ENCODE measurements at regions not wholly inside any gene's neighbourhood (a gene's known extent, or its start where the extent isn't known, plus 50 kb on each side); places are given as distances from the start of the nearest gene placed in this dataset.

DNA sequence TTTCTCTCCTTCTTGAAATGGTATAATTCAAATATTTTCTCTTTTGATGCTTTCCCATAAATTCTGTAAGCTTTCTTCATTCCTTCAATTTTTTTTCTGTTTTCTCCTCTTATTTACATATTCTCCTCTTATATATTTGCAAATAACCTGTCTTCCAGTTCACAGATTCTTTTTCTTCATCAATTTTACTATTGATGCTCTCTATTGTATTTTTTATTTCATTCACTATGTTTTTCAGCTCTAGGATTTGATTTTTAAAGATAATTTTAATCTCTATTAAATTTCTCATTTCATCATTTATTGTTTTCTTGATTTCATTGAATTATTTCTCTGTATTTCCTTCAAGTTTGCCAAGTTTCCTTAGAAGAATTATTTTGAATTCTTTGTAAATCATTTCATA is 54.0 kb upstream of the PRPS1L1 start:
- in situ Hi-C loops (cut with MboI; ENCODE audit: low sequenced_read_pairs), result no loop called here

DNA sequence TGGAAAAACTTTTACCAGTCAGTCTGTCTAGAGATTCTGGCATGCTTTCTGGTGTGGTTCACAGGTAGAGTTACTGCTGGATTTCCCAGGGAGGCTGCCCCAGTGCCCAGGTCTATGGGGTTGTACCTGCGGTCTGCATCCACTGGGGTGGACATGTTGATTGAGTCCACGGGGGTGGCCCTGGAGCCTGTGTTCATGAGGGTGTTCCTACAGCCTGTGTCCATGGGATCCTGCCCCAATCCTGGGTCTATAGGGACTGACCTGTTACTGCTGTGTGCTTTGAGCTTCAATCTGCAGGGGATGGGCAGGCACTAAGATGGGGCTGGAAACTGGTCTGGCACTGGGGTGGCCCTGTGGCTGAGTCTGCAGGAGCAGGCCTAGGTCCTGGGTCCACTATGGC is 54.5 kb upstream of the PRPS1L1 start:
- in situ Hi-C loops (cut with MboI; ENCODE audit: low sequenced_read_pairs), result no loop called here

DNA sequence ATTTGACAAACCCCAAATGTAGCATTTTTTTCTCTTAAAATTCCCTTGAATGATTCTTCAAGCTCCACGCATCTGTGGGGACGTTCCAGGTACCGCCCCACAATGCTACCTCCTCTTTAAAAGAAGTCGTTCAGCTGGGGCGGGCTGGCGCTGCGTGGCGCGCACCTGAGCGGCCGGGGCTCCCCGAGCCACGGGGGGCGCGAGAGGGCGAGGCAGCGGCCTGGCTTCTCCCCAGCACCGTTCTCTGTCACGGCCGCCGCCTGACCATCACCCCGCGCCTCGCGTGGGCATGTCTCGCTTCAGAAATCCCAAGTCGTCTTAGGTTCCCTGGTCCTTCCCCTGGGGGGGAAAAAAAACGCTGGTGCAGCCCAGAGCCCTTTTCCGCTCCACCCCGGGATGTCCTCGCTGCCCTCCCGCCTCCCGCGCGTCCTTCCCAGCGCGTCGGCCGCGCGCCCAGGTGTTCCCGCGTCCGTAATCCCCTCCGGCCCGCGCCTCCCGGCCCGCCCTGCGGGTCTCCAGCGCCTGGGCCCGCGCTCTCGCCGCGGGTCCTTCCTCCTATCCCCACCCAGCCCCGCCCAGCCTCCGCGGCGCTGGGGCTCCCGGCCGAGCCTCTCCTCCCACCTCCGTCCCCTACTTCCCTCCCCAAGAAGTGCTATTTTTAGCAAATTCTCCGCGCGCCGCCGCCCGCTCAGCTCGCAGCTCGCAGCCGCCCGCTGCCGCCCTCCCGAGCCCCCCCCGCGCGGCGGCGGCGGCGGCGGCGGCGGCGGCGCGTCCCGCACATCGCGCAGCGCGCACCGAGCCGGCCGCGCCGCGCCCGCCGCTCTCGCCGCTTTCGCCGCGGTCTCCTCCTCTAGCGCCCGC is 58.7 kb upstream of the PRPS1L1 start:
- in situ Hi-C loops (cut with MboI; ENCODE audit: low sequenced_read_pairs), result no loop called here

DNA sequence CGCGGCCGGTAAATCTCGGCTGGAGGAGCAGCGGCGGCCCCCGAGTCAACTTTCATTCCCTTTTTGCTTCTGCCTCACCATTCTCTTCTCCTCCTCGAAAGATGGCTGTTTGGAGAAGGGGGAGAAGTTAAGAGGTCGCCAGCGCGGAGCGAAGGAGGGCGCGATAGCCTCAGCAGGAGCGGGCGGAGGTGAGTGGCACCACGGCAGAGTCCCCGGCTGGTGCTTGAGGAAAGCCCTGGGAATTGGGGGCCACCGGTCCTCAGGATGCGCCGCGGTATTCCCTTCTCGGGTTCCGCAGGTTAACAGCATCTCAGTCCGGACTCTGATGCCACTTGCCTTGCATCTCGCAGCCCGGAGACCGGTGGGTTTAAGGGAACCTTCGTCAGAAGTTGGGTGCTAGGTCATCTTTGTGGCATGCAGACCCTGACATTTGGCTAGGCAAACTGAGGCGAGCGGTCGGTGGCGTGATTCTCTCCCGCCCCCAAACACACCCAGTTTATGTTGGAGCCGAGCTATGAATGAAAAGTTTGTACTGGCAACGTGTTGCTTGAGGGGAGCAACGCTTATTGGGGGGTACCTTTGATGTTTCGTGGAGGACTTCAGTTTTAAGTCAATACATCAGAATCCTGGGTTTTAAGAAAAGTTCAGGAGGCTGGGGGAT is 59.5 kb upstream of the PRPS1L1 start:
- in situ Hi-C loops (cut with MboI; ENCODE audit: low sequenced_read_pairs), result no loop called here

DNA sequence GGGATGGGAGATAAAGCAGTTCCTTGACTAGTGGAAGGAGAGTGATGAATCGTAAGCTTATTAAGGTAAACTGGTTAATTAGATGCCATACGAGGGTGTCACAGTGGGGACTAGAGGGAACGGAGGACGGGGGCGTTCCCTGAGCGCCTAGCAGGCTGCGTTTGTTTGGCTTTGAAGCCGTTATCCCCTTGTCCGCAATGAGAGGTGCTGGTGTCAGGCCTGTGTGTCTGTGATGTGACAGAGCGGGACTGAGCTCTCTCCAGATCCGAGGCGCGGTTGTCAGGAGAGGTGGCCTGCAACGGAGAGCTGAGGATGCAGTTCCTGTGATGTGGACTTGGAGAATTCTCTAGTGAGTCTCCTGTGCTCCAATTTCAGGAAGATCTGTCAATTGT is 60.0 kb upstream of the PRPS1L1 start:
- in situ Hi-C loops (cut with MboI; ENCODE audit: low sequenced_read_pairs), result no loop called here

DNA sequence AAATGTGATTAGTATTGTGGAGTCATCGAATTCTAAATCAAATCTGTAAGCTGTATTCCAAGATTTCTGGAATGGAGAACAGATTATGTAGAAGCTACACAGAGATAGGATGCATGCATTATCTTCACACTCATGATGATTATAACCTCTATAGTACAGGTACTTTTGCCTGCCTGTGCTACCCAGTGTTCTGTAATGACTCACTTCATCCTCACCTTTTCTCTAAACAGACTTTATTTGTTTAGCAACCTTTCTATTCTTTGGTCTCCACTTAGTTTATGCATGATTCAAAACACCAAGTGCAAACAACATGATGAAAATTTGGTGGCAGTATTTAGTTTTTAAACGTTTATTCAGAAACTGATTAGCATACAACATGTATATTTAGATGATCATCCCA is 68.4 kb upstream of the PRPS1L1 start:
- in situ Hi-C loops (cut with MboI; ENCODE audit: low sequenced_read_pairs), result no loop called here

DNA sequence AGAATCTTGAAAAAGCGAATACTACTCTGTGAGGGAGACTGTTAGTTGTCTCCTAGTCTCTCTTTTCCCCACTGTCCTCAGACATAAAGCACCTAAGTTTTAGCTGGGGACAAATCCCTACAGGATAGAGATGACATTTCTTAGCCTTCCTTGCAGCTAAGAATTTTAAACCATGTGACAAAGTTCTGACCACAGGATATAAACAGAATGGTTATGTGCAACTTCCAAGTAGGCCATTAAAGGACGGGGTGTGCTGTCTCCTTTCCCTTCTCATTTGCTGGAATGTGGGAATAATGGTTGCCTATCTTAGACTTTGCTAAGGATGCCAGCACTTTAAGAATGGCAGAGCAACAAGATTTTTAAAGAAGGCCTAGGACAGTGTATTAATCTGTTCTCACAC is 74.9 kb upstream of the PRPS1L1 start:
- in situ Hi-C loops (cut with MboI; ENCODE audit: low sequenced_read_pairs), result no loop called here

DNA sequence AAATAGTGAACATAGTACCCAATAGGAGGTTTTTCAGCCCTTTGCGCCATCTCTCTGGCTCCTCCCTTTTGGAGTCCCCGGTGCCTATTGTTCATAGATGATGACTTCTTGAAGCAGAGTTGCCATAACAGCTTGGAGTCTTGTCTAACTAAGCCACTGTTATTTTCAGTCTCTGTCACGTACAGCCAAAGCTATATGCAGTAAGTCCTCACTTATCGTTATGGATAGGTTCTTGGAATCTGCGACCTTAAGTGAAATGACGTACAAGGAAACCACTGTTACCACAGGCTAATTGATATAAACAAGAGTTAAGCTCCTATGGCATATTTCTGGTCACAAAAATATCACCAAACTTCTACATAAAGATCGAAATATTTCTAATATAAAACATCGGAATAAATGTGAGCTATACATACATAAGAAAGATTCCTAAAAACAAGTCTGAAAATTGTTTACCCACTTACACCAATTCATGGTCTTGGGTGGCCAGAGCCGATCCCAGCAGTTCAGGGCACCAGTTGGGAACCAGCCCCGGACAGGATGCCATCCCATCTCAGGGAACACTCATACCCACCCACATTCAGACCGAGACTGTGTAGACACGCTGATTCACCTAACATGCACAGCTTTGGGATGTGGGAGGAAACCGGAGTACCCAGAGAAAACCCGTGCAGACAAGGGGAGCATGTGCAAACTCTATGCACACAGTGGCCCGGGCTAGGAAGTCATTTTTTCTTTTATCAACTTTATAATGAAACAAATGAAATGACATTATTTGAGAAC is 76.0 kb upstream of the PRPS1L1 start:
- in situ Hi-C loops (cut with MboI; ENCODE audit: low sequenced_read_pairs), result no loop called here

DNA sequence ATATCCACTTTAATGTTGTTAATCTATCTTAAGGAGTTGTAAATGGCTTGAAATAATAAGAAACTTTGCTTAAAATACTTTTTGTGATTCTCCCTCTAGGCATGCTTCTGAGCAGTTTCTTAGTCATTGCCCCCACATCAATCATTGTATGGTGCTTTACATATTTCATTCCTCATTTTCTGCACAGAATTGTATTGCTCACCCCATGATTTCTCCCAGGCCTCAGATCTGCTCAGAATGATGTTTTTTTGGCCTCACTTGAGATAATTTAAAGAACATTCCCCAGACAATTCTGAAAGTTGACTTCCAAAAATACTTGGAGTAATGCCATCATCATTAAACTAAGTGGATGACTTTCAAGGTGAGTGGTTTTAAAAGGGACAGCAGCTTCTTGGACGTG is 82.1 kb upstream of the PRPS1L1 start:
- in situ Hi-C loops (cut with MboI; ENCODE audit: low sequenced_read_pairs), result no loop called here

DNA sequence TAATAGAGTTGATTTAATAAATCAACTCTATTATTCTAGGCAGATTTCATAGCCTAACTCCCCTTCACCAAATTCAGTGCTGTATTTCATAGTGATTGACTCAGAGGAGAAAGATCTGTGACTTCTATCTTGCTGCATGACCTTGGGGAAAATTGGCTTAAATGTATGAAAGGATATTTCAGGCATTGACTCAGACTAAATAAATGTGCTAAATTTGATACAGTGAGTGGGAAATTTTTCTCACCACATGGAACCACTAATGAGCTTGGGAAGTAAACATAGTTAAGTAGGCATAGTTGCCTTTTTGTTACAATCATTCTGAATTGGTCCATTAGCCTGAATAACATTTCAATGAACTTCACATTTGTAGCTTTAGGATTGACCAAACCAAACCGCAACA is 89.0 kb upstream of the PRPS1L1 start:
- in situ Hi-C loops (cut with MboI; ENCODE audit: low sequenced_read_pairs), result no loop called here

DNA sequence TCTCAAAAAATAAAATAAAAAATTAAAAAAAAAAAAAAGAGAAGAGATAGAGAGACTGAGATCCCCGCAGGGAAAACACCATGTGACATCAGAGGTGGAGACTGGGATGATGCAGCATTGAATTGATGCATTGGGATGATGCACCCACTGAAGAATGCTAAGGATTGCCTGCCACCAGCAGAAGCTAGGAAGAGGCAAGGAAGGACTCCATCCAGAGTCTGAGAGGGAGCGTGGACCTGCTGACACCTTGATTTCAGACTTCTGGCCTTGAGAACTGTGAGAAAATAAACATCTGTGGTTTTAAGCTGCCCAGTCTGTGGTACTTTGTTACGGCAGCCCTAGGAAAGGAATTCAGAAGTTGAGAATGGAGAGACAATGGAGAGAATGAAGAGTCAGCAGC is 89.8 kb upstream of the PRPS1L1 start:
- in situ Hi-C loops (cut with MboI; ENCODE audit: low sequenced_read_pairs), result no loop called here

DNA sequence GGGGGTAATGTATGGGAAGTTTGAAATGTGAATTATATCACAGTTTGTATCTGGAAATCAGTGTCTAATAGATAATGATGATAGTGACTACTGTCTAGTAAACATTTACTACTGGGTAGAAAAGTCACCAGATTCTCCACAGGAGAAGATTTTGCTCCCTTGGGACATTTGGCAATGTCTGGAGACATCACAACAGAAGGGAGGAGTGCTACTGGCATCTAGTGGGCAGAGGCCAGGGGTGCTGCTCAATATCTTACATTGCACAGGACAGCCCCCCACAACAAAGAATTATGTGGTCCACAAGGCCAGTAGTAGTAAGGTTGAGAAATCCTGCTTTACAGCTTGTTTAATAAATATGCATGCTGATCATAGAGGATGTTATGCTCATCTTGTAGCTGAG is 92.3 kb upstream of the PRPS1L1 start:
- in situ Hi-C loops (cut with MboI; ENCODE audit: low sequenced_read_pairs), result no loop called here

DNA sequence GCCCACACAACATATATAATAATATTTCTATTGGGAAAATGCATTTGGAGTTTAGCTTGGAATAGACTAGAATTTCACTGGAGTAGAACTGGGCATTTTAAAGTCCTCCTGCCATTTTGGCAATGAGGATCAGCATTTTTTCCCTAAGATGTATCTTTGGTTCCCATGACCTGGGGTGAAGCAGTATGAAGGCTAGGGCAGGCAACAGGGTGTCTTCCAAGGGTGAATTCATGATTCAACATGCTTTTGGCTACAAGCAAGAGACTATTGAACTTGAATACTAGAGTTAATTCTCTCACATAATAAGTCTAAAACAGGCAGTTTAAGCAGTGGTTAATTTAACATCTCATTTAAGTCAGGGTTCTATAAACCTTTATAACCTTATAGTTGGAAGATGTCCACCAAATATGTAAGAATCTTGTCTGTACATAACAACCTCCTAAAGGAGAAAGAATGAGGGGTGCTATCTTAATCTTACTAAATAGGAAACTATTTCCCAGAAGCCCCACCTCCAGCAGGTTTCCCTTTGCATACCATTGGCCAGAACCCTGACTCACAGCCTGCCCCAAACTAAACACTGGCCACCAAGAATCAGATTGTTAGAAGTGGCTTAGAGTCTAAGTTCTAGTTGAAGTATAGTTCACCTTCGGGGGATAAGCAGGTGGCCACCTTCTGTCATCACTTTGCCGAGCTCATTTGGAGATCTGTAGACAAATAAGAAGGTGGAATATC is 96.0 kb upstream of the PRPS1L1 start:
- in situ Hi-C loops (cut with MboI; ENCODE audit: low sequenced_read_pairs), result no loop called here

DNA sequence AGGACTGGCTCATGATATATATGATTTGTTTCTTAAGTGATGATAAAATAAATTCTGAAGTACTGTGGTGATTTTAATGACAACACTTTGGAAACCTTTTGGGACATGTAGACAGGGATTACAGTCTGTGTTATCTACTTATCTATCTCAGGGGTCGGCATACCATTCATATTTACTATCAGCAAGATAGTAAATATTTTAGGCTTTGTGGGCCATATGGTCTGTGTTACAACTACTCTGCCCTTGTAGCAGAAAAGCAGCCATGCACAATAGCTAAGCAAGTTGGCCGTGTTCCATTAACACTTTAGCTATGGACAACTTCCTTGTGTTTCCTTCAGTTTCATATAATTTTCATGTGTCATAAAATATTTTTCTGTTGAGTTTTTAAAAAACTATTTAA is 97.8 kb upstream of the PRPS1L1 start:
- in situ Hi-C loops (cut with MboI; ENCODE audit: low sequenced_read_pairs), result no loop called here

DNA sequence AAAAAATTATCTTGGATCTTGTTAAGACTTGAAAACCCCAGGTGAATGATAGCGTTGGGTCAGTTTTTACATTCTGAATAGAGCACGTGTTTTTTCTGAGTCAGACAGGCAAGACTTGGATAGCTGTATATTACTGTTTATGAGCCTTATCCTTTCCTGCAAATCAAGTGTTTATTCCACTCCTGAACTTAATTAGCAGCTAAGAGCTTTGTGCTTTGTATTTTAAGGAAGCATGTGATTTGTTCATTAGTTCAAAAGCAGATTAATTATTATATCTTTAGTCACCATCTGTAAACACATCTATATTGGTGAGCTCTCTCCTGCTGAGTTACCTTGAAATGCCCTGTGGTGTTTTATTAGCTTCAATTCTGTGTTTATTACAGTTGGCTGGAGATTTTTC is 98.6 kb upstream of the PRPS1L1 start:
- in situ Hi-C loops (cut with MboI; ENCODE audit: low sequenced_read_pairs), result no loop called here

DNA sequence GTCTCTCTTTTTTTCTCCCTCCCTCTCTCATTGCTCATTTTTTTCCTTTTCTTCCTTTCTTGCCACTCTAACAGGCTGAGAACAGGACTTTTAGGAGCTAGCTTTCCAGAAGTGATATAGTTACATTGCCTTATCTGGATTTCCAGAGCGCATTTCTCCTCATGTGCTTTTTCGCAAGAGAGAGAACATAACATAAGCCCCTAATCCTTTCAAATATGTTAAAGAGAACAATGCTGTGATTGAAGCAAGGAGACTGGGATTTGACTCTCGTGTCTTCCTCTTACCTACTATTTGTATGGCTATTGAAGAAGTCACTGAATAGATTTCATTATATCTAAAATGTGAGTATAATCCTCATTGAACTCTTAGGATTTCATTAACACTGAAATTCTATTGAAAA is 101.2 kb upstream of the PRPS1L1 start:
- in situ Hi-C loops (cut with MboI; ENCODE audit: low sequenced_read_pairs), result no loop called here

DNA sequence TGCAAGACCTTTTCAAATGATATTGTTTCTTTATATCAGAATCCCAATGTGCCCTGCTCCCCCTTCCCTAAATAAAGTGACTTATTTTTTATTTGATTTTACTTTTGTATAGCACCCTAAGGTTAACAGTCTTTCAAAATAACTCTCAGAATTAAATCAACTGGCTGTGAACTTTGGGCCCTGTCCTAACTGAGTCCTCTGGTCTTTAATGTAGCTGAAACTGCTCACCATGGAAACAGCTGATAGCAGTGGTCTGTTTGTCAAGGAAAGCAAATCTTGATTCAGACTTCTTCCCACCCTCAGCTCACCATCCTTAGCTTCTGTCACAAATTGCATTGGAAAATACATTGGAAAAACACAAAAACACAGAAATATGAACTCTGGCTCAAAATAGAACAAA is 105.2 kb upstream of the PRPS1L1 start:
- in situ Hi-C loops (cut with MboI; ENCODE audit: low sequenced_read_pairs), result no loop called here

DNA sequence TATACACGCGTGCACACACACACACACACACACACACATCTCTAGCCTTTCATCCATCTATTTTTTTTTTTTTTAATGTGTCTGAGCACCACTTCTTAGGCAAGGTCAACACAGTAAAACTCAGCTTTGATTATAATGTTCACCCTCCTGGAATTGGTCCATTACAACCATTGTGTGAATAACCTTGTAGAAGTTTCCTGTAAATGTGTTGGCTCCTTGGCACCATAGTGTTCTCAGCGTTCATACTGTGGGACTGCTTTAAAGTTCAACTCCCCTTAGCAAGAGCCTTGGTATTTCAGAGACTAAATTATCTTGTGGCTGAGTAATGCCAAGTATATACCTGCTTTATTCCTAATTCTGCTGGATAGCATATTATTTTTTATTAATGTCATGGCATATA is 106.3 kb upstream of the PRPS1L1 start:
- in situ Hi-C loops (cut with MboI; ENCODE audit: low sequenced_read_pairs), result no loop called here

DNA sequence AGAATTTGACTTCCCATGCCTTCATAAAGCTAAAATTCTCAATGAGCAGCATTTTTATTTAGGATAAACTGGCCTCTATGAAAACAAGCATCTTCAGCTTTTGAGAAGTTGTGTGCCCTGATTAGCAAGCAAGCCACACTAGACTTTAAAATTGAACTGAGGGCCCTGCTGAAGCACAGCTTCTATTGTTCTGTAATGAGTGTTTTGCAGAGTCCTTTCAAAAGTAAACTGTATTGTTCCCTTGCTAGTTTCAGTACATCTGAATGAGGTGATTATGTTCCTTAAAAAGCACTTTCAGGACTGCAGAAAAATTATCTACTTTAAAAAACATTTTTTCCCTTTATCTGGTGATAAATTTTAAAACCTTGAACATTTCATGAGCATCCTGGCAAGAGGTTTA is 113.3 kb upstream of the PRPS1L1 start:
- in situ Hi-C loops (cut with MboI; ENCODE audit: low sequenced_read_pairs), result no loop called here

DNA sequence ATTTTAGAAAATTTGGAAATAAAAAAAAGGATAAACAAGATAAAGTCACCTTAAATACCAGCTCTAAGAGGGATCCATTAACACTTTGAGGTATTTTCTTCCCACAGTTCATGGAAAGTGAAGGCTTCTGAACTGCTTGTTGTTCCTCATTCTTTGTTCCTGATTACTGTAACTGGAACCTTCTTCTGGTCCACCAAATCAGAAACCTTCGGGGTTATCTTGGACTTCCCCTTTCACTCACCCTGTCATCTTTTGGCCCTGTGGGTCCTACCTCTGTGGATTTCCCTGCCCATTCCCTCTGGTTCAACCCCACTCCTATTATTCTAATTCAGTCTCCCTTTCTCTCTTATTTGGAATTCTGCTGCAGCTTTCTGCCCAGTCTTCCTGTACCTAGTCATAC is 116.5 kb upstream of the PRPS1L1 start:
- in situ Hi-C loops (cut with MboI; ENCODE audit: low sequenced_read_pairs), result no loop called here

DNA sequence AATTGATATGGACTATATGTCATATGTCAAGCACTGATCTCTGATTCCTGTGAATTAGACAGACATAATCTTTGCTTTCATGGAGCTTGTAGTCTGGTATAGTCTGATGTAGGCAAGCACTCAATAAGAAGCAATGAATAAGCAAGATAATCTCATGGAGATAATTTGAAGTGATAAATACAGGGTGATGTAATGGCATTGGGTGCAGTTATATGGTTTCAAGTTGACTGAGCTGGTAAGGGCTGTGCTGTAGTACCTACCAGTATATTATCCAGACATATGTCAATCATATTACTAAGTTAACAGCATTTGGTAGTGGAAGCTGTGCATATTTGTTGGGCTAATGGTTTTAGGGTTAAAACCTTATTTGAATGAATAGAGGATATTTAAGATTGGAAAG is 117.5 kb upstream of the PRPS1L1 start:
- in situ Hi-C loops (cut with MboI; ENCODE audit: low sequenced_read_pairs), result no loop called here
